ENCODE measurements at regions not wholly inside any gene's neighbourhood (a gene's known extent, or its start where the extent isn't known, plus 50 kb on each side); places are given as distances from the start of the nearest gene placed in this dataset.

GRCh38 chr18:22695674-22696073 lies 237.5 kb upstream of the RBBP8 start:
- TF ChIP-seq, protein P1, sequence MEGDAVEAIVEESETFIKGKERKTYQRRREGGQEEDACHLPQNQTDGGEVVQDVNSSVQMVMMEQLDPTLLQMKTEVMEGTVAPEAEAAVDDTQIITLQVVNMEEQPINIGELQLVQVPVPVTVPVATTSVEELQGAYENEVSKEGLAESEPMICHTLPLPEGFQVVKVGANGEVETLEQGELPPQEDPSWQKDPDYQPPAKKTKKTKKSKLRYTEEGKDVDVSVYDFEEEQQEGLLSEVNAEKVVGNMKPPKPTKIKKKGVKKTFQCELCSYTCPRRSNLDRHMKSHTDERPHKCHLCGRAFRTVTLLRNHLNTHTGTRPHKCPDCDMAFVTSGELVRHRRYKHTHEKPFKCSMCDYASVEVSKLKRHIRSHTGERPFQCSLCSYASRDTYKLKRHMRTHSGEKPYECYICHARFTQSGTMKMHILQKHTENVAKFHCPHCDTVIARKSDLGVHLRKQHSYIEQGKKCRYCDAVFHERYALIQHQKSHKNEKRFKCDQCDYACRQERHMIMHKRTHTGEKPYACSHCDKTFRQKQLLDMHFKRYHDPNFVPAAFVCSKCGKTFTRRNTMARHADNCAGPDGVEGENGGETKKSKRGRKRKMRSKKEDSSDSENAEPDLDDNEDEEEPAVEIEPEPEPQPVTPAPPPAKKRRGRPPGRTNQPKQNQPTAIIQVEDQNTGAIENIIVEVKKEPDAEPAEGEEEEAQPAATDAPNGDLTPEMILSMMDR (conservative IDR thresholded peaks at IDR 0.05; ENCODE audit: low read depth, low read length), result no peak
- TF ChIP-seq EZH2 (IDR thresholded peaks at IDR 0.05; ENCODE audit: borderline replicate concordance, low read depth, low read length, poor library complexity, severe bottlenecking), result no peak
